B cell (primary cell): ENCODE measurements at regions not wholly inside any gene's neighbourhood (a gene's known extent, or its start where the extent isn't known, plus 50 kb on each side); places are given as distances from the start of the nearest gene placed in this dataset.

Source experiments
- ATAC-seq: fragments of 200-7000 bp; cut with Tn5 transposase; one replicate; pipeline ENCODE4 v1.10.0; 2021; ENCODE audit warnings: low read depth, mild to moderate bottlenecking, moderate number of reproducible peaks, moderate library complexity
- CTCF ChIA-PET: fragments of 350-600 bp; sonication (Branson Sonifier 250); formaldehyde crosslinking; loops from one replicate; lab custom pipeline; 2021; ENCODE audit warnings: antibody characterized with exemption, inconsistent platforms; lab: Charles Lee
- POLR2A ChIA-PET: fragments of 350-600 bp; sonication (Branson Sonifier 250); formaldehyde crosslinking; loops from one replicate; lab custom pipeline; 2021; ENCODE audit warnings: antibody characterized with exemption; lab: Charles Lee
- DNase-seq: peaks from one replicate; pipeline ENCODE4 v3.0.0; 2013
- H2AFZ ChIP-seq: 2 replicates; pipeline ENCODE4 v1.6.1; 2012; ENCODE audit warnings: mild to moderate bottlenecking, low read depth, low read length; ENCODE audit not compliant: insufficient read depth, poor library complexity, severe bottlenecking
- H3K27ac ChIP-seq, 2 donors: 1 replicate in 1 of 2; 2 replicates in 1 of 2; pipeline ENCODE4 v1.5.1; 2012 to 2013; ENCODE audit warnings: low read length in 2 of 2, mild to moderate bottlenecking in 2 of 2, moderate library complexity in 1 of 2
- H3K27me3 ChIP-seq, 4 experiments: fragments of 200-600 bp in 1 of 4; sonication (generic) in 1 of 4; replicated peaks in 1 of 4; 1 replicate in 2 of 4; 2 replicates in 2 of 4; pipeline versions ENCODE4 v1.6.1 to v1.7.0; 2013 to 2016; ENCODE audit warnings: low read length in 3 of 4, mild to moderate bottlenecking in 2 of 4, mixed read lengths in 1 of 4, moderate library complexity in 1 of 4; ENCODE audit not compliant: insufficient read depth in 4 of 4, control insufficient read depth in 3 of 4; ENCODE audit errors: control extremely low read depth in 1 of 4
- H3K36me3 ChIP-seq, 2 experiments: replicated peaks in 1 of 2; 1 replicate in 1 of 2; 2 replicates in 1 of 2; pipeline versions ENCODE4 v1.6.1 to v1.7.1; 2013; ENCODE audit warnings: low read length in 1 of 2; ENCODE audit not compliant: insufficient read depth in 2 of 2, control insufficient read depth in 1 of 2; ENCODE audit errors: control extremely low read depth in 1 of 2, extremely low read depth in 1 of 2
- H3K4me1 ChIP-seq, 2 donors: fragments of 200-600 bp in 1 of 2; sonication (generic) in 1 of 2; 1 replicate in 1 of 2; 2 replicates in 1 of 2; pipeline versions ENCODE4 v1.5.1 to v1.6.1; 2013 to 2017; ENCODE audit warnings: low read length in 2 of 2; ENCODE audit not compliant: control insufficient read depth in 2 of 2, insufficient read depth in 2 of 2
- H3K4me2 ChIP-seq: replicated peaks from 2 replicates; pipeline ENCODE3; 2012; ENCODE audit warnings: mild to moderate bottlenecking, low read depth, low read length; ENCODE audit not compliant: poor library complexity, severe bottlenecking
- H3K4me3 ChIP-seq, 5 experiments: fragments of 200-600 bp in 1 of 5; sonication (generic) in 1 of 5; 1 replicate in 3 of 5; 2 replicates in 2 of 5; pipeline versions ENCODE4 v1.5.1 to v1.7.0; 2011 to 2016; ENCODE audit warnings: low read length in 4 of 5, mild to moderate bottlenecking in 4 of 5, low read depth in 2 of 5, control low read depth in 1 of 5, moderate library complexity in 1 of 5; ENCODE audit not compliant: insufficient read depth in 1 of 5; ENCODE audit errors: control extremely low read depth in 1 of 5, extremely low read depth in 1 of 5
- H3K79me2 ChIP-seq: fragments of 200-600 bp; sonication (generic); one replicate; pipeline ENCODE4 v1.6.0; 2016; ENCODE audit warnings: low read length; ENCODE audit not compliant: control insufficient read depth, insufficient read depth
- H3K9ac ChIP-seq: fragments of 200-600 bp; sonication (generic); 2 replicates; pipeline ENCODE4 v1.6.1; 2017; ENCODE audit warnings: mild to moderate bottlenecking, low read length, moderate library complexity
- H3K9me3 ChIP-seq, 3 donors: one replicate each; pipeline versions ENCODE4 v1.6.1 to v1.7.1; 2013; ENCODE audit warnings: low read length in 2 of 3; ENCODE audit not compliant: control insufficient read depth in 2 of 3, insufficient read depth in 1 of 3; ENCODE audit errors: control extremely low read depth in 1 of 3
- H4K20me1 ChIP-seq: 2 replicates; pipeline ENCODE4 v1.6.0; 2012; ENCODE audit warnings: mild to moderate bottlenecking, low read length; ENCODE audit not compliant: insufficient read depth, control insufficient read depth, poor library complexity, severe bottlenecking
- H3K27ac Mint-ChIP-seq: one replicate; pipeline ENCODE4 v1.8.0; 2021; ENCODE audit warnings: mixed read lengths
- H3K27me3 Mint-ChIP-seq: one replicate; pipeline ENCODE4 v1.8.0; 2021; ENCODE audit warnings: mixed read lengths
- H3K4me1 Mint-ChIP-seq: one replicate; pipeline ENCODE4 v1.8.0; 2021; ENCODE audit warnings: mixed read lengths
- H3K4me3 Mint-ChIP-seq: one replicate; pipeline ENCODE4 v1.8.0; 2021; ENCODE audit warnings: mixed read lengths
- H3K9me3 Mint-ChIP-seq: one replicate; pipeline ENCODE4 v1.8.0; 2022; ENCODE audit warnings: mixed read lengths; ENCODE audit not compliant: insufficient read depth
- CTCF ChIP-seq: fragments of 200-600 bp; IDR thresholded peaks from one replicate; pipeline ENCODE4 v1.8.0; 2022; ENCODE audit warnings: antibody characterized with exemption, mild to moderate bottlenecking
- EZH2 ChIP-seq: IDR thresholded peaks from 2 replicates; pipeline ENCODE4 v1.6.1; 2012; ENCODE audit warnings: borderline replicate concordance, low read depth, mild to moderate bottlenecking, moderate library complexity, low read length; ENCODE audit not compliant: insufficient read depth, poor library complexity, severe bottlenecking
- WGBS: methylation state at CpG from one replicate; pipeline ENCODE4 v1.1.5; 2013; ENCODE audit warnings: missing lambda C conversion rate; ENCODE audit not compliant: insufficient coverage; 5-methylcytosine and 5-hydroxymethylcytosine counted together
- intact Hi-C: fragments of 100-400 bp; cut with micrococcal nuclease; formaldehyde crosslinking; loops from one replicate; pipeline ENCODE4 v1.10.0; 2022

GRCh38 chr4:24102621-24103020 is 212.8 kb upstream of the PPARGC1A start:
- no peaks in the 10 kb centered on the region for H3K27me3 Mint-ChIP-seq
- no peak for DNase-seq
- no peak overlapping the region for H3K27ac Mint-ChIP-seq
- no peak overlapping the region for H3K27ac ChIP-seq
- TF ChIP-seq EZH2 (no peak), CTCF (no peak)
- no peaks in the 10 kb centered on the region for H3K4me1 Mint-ChIP-seq
- no peaks in the 10 kb centered on the region for H3K27me3 ChIP-seq
- H3K4me2 ChIP-seq: no peak overlapping the region
- no peaks in the 10 kb centered on the region for H4K20me1 ChIP-seq
- no peaks in the 10 kb centered on the region for H3K9me3 Mint-ChIP-seq
- H3K4me3 ChIP-seq: no peak overlapping the region
- no peaks in the 10 kb centered on the region for H3K36me3 ChIP-seq
- ChIA-PET CTCF (no interaction called here), POLR2A (no interaction called here)
- no peaks in the 10 kb centered on the region for H3K79me2 ChIP-seq
- no peak overlapping the region for H2AFZ ChIP-seq
- no peak overlapping the region for H3K9ac ChIP-seq
- H3K9me3 ChIP-seq: peaks cover 0 to 10% (median 0%) of the 10 kb centered on the region in 3 donors
- no peak for ATAC-seq
- intact Hi-C loops: no loop called here
- 85% methylated on average over 2 of the region's 4 CpGs for WGBS
- H3K4me1 ChIP-seq: no peaks in the 10 kb centered on the region
- H3K4me3 Mint-ChIP-seq: no peak overlapping the region

- no peak for TF ChIP-seq EZH2
- TF ChIP-seq CTCF: no peak
- Histone ChIP-seq H3K4me2 (no peak overlapping the region), H3K4me1 (no peaks in the 10 kb centered on the region), H4K20me1 (no peaks in the 10 kb centered on the region), H3K9me3 (no peaks in the 10 kb centered on the region), H3K4me3 (no peak overlapping the region), H3K9ac (no peak overlapping the region), H3K27me3 (no peaks in the 10 kb centered on the region), H3K79me2 (no peaks in the 10 kb centered on the region), H3K36me3 (no peaks in the 10 kb centered on the region), H3K27ac (no peak overlapping the region), H2AFZ (no peak overlapping the region)
- H3K4me1 Mint-ChIP-seq: no peaks in the 10 kb centered on the region
- ATAC-seq (no peak), DNase-seq (no peak)
- WGBS: no CpG with 5 or more reads among the region's 2 CpGs
- no peaks in the 10 kb centered on the region for H3K9me3 Mint-ChIP-seq
- CTCF ChIA-PET: no interaction called here
- no peak overlapping the region for H3K27ac Mint-ChIP-seq
- no peak overlapping the region for H3K4me3 Mint-ChIP-seq
- POLR2A ChIA-PET: no interaction called here
- intact Hi-C loops: no loop called here
- H3K27me3 Mint-ChIP-seq: no peaks in the 10 kb centered on the region
Measured at GRCh38 chr4:24096603-24097002, 206.8 kb upstream of the PPARGC1A start.
